Body of pancreas (tissue), 4 donors: ENCODE measurements at regions not wholly inside any gene's neighbourhood (a gene's known extent, or its start where the extent isn't known, plus 50 kb on each side); places are given as distances from the start of the nearest gene placed in this dataset.

Source experiments
- POLR2A ChIP-seq, 3 donors: fragments of 450-650 bp; IDR thresholded peaks; one replicate each; pipeline ENCODE4 v1.6.1; 2016; ENCODE audit warnings: antibody characterized with exemption in 3 of 3, mild to moderate bottlenecking in 2 of 3
- TF ChIP-seq, protein P1 (sequence below), 7 experiments: fragments of 450-650 bp in 4 of 7; fragments of 200-600 bp in 3 of 7; sonication (generic) in 3 of 7; IDR thresholded peaks; one replicate each; pipeline ENCODE4 v1.5.1; 2016 to 2019; ENCODE audit warnings: antibody characterized with exemption in 7 of 7

DNA sequence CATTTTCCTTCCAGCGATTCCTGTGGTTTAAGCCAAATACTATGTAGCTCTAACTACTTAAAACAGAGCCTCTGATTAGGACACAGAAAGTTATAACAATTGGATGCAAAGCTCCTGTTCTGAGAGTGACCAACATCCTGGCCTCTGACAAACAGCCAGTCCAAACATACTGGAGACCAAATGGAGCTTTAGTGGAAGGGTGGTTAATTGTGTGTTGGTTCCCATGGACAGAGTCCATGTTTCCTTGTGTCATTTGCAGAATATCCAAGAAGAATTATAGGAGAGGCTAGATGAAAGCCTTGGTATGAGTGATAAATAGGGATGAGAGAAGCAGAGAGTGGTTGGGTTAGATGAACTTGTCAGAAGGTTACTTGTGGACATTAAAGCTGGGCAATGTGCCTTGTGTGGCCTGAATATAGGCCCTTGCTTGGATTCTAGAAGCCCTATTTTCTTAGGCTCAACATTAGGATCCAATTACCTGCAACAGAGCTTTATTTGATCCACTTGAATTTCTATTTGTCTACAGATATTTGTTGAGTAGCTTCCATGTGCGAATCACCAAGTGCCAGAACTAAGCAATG is 180.5 kb upstream of the GORAB start:
- TF ChIP-seq, protein P1, sequence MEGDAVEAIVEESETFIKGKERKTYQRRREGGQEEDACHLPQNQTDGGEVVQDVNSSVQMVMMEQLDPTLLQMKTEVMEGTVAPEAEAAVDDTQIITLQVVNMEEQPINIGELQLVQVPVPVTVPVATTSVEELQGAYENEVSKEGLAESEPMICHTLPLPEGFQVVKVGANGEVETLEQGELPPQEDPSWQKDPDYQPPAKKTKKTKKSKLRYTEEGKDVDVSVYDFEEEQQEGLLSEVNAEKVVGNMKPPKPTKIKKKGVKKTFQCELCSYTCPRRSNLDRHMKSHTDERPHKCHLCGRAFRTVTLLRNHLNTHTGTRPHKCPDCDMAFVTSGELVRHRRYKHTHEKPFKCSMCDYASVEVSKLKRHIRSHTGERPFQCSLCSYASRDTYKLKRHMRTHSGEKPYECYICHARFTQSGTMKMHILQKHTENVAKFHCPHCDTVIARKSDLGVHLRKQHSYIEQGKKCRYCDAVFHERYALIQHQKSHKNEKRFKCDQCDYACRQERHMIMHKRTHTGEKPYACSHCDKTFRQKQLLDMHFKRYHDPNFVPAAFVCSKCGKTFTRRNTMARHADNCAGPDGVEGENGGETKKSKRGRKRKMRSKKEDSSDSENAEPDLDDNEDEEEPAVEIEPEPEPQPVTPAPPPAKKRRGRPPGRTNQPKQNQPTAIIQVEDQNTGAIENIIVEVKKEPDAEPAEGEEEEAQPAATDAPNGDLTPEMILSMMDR (IDR thresholded peaks at IDR 0.05), result no peak
- TF ChIP-seq POLR2A (IDR thresholded peaks at IDR 0.05), result no peak
